Kasumi-1 (cell line): ENCODE measurements at regions not wholly inside any gene's neighbourhood (a gene's known extent, or its start where the extent isn't known, plus 50 kb on each side); places are given as distances from the start of the nearest gene placed in this dataset.

Experiments
- DNase-seq, 2 experiments: peaks; one replicate each; lab custom pipeline; 2025; lab: John Stamatoyannopoulos, UW

GRCh38 chr4:136841526-136841925 lies 690.8 kb downstream of the PCDH18 start:
- DNase-seq: no peak

GRCh38 chr4:136838607-136839006 lies 693.7 kb downstream of the PCDH18 start:
- DNase-seq: no peak

- DNase-seq: peak in 1 of 2 experiments; percentile 3
Observed at GRCh38 chr4:136831553-136831952, 700.7 kb downstream of the PCDH18 start.

- no peak for DNase-seq
Observed at GRCh38 chr4:136829280-136829679, 703.0 kb downstream of the PCDH18 start.

GRCh38 chr4:136823020-136823419 lies 709.3 kb downstream of the PCDH18 start:
- DNase-seq: no peak

GRCh38 chr4:136818811-136819330 lies 713.4 kb downstream of the PCDH18 start:
- peak; percentile 29 to 61 for DNase-seq

- no peak for DNase-seq
Observed at GRCh38 chr4:136812100-136812880, 720.0 kb downstream of the PCDH18 start.

GRCh38 chr4:136811496-136812077 lies 720.7 kb downstream of the PCDH18 start:
- DNase-seq: no peak

GRCh38 chr4:136810626-136811025 lies 721.7 kb downstream of the PCDH18 start:
- DNase-seq: no peak

GRCh38 chr4:136806844-136807243 lies 725.5 kb downstream of the PCDH18 start:
- no peak for DNase-seq

- DNase-seq: no peak
Observed at GRCh38 chr4:136805617-136806016, 726.7 kb downstream of the PCDH18 start.

- DNase-seq: no peak
Observed at GRCh38 chr4:136803433-136803832, 728.9 kb downstream of the PCDH18 start.

- DNase-seq: no peak
Observed at GRCh38 chr4:136800248-136800647, 732.0 kb downstream of the PCDH18 start.

GRCh38 chr4:136796953-136797352 lies 735.3 kb downstream of the PCDH18 start:
- no peak for DNase-seq

GRCh38 chr4:136793848-136794247 lies 738.4 kb downstream of the PCDH18 start:
- no peak for DNase-seq

GRCh38 chr4:136784326-136784725 lies 748.0 kb downstream of the PCDH18 start:
- no peak for DNase-seq

GRCh38 chr4:136769717-136770116 lies 762.6 kb downstream of the PCDH18 start:
- no peak for DNase-seq

GRCh38 chr4:136768925-136769275 lies 763.4 kb downstream of the PCDH18 start:
- DNase-seq: no peak

GRCh38 chr4:136768213-136768924 lies 763.9 kb downstream of the PCDH18 start:
- DNase-seq: no peak

- DNase-seq: no peak
Observed at GRCh38 chr4:136763919-136764318, 768.4 kb downstream of the PCDH18 start.

GRCh38 chr4:136755531-136755916 lies 776.8 kb downstream of the PCDH18 start:
- no peak for DNase-seq

GRCh38 chr4:136754810-136755530 lies 777.3 kb downstream of the PCDH18 start:
- no peak for DNase-seq
